COLO829 (cell line): ENCODE measurements at regions not wholly inside any gene's neighbourhood (a gene's known extent, or its start where the extent isn't known, plus 50 kb on each side); places are given as distances from the start of the nearest gene placed in this dataset.
"Not testable (repeated sequence)": the region's sequence is repeated elsewhere in the genome, so short reads cannot be mapped to it uniquely, and the experiment has no call there.

ENCODE experiments used
- DNase-seq: peaks from one replicate; pipeline ENCODE4 v3.0.0; 2012; ENCODE audit warnings: low spot score

DNA sequence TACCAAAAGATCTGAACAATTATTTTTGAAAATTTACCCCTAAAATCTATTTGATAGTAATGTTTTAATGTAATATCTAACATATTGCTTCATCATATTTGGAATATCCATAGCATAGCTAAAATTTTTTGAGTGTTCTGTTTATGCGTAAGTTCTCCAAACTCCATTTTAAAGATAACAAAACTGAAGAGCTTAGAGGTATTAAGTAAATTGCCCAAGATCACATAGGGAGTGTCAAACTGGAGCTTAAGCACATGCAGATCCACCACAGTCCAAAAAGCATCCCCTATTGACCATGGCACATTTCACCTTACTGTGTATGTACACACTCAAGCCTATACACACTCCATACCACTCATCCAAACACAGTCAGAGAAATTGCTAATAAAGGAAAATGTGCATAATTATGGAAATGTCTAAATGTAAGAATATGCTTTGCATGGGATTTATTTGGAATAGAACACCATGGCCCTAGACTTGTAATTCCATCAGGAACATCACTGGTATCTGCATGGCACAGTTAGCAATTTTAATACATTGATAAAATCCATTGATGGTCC lies 85.2 kb upstream of the TGFBR2 start:
- DNase-seq: no peak

DNA sequence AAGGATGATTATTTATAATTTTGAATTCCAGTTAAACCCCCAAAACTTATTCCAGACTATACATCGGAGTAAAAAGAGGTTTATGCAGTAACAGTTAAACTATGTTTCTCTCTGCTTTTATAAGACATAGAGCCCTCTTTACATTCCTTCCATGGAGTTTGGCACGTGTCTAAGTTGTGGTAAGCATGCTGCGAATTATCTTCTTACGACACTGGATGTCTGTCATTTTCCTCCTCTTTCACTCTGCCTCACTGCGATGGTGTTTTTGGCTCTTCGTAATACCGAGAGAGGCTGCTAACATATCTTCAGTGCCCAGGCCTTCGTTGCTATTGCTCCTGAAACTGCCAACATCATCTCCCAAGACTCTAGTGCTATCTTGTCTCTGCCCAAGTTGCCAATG lies 83.9 kb upstream of the TGFBR2 start:
- DNase-seq: no peak

DNA sequence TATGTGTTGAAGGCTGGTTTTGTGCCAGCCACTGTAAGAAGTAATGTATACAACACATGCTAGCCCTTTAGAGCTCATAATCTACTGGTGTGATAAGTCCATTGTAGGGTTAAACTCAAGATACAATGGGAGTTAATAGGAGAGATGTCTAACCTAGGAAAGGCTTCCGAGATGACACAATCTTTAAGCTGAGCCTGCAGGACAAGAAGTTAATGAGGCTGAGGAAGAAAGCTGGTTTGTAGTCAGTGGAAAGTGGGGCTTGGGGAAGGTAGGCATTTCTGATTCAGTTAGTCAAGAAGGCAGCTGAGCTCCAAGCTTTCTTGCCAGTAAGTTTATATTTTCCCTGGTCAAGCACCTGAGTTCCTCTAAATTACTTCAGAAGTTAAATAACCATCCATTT lies 83.0 kb upstream of the TGFBR2 start:
- no peak for DNase-seq

DNA sequence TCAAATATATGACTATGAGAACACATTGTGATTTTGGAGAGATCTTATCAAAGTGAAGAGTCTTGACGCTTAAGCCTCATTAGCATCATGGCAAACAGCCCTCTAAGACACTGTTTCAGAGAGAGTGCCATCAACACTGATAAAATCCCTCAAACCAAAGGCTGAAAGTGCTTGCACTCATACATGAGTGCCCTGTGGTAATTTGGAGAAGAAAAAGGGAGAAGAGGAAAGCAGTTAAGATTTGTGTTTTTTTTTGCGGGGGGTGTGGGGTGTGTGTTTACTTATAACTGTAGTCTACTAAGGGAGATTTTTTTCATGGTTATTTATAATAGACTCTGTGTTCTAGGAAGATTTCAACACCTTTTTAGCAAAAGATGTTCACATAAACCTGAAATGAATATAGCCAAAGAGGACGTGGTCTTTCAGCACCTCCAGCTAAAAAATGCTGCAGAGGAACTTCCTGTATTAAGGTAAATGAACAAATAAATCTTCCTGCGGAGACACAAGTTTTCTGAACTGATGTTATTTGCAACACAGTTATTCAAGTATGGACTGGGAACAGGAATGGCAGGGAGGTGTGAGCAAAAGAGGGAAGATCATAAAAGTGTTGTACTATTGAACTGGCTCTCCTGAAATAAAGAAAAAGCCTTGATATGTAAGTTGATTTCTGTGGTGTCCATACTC lies 81.9 kb upstream of the TGFBR2 start:
- no peak for DNase-seq

DNA sequence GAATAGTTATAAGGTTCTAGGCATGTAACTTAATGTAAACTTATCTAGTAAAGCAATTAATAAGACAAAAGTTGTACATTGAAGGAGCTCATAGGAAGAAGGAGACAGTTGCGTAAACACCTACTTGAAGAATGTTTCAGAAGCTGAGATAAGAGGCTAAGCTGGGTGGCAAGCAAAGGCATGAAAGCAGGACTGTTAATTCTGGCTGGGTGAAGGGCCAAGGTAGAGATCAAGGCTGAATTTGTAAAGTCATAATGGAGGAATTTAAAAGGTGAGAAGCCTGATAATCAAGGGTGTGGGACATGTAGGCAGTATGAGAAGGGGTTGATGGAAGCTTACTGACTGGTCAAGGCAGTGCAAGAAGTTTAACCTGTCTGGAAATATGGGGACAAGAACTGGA lies 80.4 kb upstream of the TGFBR2 start:
- no peak for DNase-seq

DNA sequence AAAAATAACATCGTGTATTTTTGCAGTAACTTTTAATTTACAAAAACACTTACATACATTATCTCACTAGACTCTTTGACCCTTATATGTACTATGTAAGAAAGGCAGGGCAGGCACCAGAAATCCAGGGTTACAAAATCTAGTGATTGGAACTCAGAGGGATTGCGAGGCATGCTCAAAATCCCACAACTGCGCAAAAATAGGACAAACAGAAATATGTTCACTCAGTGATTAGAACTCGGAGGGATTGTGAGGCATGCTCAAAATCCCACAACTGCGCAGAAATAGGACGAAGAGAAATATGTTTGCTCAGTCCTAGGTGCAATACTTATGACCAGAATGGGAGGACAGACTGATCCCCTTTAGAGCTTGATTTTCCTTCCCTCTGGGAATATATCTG lies 79.2 kb upstream of the TGFBR2 start:
- DNase-seq: no peak

DNA sequence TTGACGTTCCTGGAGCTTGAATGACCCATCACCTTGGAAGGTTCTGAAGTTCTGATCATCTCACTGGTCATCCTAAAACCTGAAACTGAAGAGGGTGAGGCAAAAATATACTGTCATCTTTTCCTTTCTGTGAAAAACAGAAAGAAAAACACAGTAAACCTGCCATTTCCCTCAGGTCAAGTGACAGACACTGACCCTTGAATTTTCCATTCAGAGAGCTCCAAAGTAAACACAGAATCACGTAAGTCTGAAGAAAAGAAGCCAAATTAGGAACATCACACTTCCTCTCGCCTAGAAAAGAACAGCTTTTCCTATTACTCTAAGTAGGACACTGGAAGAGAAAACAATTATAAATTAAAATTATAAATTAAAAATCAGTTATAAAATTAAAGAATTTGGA lies 78.7 kb upstream of the TGFBR2 start:
- no peak for DNase-seq

DNA sequence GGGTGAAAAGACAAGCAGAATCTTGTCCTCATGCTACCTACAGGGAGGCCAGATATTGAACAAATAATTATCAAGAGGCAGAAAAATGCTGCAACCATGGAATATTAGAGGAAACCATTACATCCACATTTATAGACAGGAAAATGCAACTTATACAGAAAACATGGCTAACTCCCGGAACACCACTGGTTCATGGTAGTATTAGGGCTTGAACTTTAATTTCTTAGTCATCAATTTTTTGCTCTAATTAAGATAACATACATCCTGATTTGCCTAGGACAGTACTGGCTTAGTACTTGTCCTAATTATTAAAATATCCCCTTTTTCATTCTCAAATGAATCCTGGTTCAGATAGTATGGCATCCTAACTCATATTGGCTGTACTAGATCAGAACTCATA lies 76.3 kb upstream of the TGFBR2 start:
- DNase-seq: no peak

DNA sequence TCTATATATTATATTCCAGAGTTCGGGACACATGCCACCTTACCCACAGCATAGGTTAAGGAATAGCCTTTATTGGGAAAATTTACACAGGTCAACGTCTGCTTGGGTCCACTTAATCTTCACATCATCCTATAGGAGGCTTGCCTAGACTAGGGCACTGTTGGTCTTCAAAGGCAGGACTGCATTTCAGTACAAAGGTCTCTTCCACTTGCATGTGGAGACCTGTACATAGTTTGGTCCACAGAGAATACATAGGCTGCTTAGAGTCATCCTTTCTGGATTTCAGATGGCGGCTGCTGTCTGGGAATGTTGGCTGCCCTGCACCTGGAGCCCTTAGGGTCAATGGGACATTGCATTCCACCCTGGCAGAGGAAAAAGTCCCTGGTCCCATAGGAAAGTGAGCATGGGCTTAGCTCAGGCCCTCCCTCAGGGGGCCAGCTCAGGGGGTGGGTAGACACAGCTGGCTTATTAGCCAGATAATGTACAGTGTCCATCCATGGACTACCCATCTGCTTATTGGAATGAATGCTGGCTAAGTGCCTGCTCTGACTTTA lies 75.3 kb upstream of the TGFBR2 start:
- DNase-seq: no peak

DNA sequence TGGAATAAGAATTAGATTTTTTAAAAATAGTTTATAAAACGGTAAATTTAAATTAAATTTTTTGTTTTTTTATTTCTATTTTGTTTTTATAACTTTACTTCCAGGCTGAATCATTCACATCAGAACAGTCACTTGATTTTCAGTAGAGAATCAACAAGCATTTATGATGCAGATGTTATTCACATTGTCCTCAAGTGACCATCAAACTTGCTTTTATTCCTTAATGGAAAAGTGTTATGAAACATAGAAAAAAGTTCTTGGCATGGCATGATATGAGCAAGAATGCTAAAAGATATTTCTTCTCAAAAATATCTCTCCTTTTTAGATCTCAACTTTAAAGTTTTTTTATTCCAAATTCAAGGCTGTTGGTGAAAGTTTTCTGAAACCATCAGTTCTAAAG lies 70.9 kb upstream of the TGFBR2 start:
- DNase-seq: no peak

DNA sequence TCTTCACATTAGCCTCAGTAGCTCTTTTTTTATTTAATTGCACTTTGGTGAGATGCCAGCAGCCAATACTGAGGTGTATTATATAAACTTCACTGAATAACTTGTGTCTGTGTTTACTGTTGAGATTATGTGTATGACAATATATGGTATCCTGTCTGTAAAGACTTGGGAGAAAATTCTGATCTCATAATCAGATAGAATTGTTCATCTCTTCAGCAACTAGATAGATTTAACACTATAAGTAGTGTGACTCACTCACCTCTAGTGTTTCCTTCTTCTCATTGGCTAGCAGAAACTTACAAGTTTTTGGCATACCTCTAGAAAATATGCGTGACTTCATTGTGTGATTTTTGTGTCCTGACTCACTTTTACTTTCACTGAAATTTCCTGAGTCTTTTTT lies 67.6 kb upstream of the TGFBR2 start:
- peak; percentile 59 for DNase-seq

DNA sequence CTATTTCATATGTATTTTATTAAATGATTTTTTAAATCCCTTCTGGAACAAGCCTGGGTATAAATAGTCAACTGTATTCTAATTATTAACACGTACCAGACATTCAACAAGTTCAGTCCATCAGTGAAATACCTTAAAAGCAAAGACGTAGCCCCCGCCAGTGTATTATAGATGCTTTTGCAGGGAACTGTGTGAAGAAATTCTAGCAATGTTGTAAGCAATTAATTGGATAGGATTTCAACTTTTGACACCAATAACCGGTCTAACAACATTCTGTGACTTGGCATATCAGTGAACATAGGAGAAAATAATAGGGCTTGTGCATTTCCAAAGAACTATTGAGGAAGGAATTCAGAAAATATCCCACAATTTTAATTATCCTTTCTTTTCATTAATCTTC lies 67.2 kb upstream of the TGFBR2 start:
- DNase-seq: no peak

DNA sequence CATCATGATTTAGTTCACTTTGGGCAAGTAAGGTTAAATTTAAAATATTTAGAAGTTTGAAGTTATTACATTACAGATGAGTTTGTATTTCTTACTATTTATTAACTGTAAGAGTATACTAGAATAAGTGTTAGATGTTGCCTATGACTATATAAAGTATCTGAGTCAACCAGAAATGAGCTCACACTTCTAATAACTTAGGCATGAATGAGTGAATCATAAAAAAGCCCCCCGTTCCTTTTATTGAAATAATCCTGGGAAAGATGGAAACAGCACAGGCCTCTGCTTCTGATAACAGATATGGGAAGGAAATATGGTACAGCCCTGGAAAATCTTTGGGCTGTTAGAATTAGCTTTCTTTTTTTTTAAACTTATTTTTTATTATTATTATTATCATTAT lies 66.6 kb upstream of the TGFBR2 start:
- no peak for DNase-seq

DNA sequence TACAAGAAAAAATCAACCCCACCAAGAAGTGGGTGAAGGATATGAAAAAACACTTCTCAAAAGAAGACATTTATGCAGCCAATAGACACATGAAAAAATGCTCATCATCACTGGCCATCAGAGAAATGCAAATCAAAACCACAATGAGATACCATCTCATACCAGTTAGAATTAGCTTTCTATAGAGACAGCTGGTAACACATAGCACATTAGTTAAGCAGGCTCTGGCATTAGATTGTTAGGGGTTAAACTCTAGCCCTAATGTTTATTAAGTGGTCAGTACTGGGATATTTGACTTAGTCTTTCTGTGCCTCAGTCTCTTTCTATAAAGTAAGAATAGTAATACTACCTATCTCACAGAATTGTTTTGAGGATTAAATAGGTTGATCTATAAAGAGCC lies 65.2 kb upstream of the TGFBR2 start:
- not testable (repeated sequence) for DNase-seq

DNA sequence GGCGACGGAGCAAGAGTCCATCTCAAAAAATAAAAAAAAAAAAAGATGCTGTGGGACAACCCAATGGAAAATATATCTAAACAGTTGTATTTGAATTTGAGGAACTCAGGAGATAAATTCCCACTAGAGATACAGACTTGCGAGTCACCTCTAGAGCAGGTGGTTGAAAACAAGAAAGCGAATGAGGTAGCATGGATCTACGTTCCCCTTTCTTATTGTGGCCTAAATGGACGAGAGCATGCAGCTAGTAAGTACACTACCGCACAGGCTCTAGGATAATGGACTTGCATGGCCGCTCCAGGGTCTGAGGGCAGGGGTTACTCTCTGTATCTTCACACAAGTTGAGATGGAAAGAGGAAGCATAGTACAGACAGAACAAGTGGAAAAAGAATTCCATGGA lies 63.5 kb upstream of the TGFBR2 start:
- DNase-seq: no peak

DNA sequence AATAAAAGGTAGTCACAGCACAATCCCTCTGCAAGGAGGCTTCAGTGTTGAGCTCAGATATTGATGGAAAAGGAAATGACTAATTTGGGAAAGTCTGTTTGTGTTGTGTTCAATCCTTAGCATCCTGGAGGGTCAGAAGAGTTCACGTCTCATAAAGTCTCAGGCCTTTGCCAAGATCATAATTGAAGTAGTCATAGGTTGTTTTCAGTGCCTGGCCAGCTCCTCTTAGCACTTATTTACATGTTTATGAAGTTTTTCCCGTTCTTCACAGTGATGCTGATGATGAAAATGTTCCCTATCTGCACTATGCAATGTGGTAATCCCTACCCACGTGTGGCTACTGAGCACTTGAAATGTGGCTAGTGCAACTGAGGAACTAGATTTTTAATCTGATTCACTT lies 61.6 kb upstream of the TGFBR2 start:
- DNase-seq: peak; percentile 57

DNA sequence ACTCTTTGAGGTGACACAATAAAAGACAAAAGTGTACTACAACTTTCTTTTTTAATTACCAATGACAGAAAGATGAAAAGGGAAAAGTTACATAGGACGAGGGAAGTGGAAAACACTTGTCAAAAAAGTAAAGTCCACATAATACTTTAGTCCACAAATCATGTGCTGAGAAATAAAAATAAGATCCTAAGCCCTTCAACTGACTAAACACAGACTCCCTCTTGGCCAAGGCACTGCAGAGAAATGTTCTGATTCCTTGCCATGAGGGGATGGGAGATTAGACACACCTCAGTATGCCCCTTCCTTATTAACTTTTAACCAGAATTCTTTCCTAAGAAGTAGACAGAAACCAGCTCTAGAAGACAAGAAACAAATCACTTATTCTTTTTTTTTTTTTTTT lies 59.5 kb upstream of the TGFBR2 start:
- DNase-seq: no peak

DNA sequence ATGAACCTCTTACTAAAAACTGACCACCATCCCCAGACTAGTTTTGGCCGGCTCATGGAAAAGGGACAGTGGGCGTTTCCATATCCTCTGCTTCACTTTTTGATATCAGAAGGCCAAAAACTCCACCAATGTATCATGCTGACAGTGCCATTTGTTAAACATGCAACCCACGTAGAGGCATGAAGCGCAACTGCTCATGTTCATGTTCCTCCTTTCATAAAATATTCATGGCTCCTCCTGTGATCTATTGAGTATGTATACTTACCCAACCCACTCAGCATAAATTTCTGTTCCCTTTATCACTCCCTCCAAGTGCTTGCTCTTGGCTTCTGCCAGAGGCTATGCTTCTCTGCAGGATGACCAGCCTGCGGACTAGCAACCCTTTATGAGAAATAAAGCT lies 58.7 kb upstream of the TGFBR2 start:
- no peak for DNase-seq

DNA sequence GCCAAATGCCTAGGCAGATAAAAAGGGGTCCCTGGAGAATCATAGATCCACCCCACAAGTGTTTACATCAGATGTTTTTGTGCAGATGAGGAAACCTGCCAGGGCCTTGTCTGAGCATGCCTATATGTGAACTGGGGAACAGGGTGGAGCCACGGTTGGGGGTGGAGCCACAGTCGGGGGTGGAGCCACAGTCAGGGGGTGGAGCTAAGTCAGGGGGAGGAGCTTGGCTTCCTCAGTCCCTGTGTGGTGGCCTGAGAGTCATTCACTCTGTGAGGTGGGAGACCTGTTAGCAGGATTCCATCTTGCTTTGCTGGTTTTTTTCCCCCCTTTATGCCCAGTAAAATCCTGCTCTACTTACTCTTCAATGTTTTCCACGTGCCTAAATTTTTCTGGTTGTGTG lies 57.8 kb upstream of the TGFBR2 start:
- DNase-seq: peak; percentile 19

DNA sequence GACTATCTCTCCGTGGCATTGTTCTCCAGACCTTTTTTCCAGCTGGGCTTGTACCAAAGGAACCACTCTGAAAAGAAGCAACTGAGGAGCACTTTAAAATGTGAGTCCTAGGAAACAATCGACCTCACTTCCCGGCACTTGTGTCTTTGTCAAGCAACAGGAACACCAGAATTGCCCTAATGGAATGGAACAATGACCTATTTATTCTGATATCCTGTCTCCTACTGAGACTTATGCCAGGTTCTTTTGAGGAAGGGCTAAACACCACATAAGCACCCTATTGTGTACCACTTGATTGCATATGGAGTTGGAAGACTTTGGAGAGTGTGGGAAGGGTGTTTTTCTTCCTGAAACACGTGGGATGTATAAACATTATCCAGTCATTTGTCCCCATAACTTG lies 56.8 kb upstream of the TGFBR2 start:
- peak; percentile 89 for DNase-seq

DNA sequence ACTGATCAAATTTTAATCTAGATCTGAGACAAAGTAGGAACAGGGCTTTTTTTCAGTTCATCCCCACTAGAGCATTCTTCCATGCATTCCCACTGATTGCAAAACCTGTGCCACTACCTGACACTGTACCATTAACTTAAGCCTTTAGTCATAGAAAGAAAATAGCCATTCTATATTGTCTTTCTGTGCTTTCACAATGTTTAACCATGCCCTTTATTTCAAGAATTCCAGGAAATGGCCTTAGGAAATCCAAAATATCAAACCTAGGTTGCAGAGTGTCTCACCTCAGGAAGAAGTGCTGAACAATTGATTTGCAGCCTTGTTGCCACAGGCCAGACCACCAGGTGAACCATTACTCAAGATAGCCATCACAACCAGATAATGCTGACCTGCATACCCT lies 56.2 kb upstream of the TGFBR2 start:
- DNase-seq: no peak

DNA sequence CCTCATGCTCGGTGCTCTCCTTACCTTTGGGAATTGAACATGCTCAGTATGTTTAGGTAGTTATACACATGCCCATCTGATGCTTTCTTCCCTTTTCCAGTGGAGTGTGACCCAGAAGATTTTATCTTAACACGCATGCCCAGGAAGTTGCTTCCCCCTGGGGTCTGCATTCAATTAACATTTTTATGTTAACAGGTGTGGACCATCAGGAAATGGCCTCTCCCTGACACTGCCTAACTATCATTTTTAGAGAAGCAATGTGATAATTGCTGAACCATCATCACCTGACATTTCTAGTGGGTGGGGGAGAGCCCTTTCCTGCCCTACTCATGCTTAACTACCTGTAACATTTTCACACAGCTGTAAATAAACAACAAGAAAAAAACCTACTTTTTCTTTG lies 55.1 kb upstream of the TGFBR2 start:
- DNase-seq: no peak

DNA sequence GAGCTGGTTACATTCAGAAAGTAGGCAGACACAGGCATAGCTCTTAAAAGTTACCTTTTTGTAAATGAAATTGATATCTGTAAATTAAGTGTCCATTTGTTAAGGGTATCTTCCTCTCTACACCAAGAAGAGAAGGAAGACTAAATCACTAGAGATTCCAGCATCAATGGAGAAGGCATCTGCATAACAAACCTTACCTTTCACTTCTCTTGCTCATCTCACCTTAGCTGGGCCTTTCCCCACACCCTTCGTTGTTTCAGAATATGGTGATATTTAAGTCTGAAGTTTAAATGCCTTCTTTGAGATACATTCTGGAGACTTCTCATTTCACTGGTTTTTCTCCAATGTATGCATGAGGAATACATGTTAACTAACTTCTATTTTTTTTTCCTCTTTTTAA lies 54.5 kb upstream of the TGFBR2 start:
- no peak for DNase-seq

DNA sequence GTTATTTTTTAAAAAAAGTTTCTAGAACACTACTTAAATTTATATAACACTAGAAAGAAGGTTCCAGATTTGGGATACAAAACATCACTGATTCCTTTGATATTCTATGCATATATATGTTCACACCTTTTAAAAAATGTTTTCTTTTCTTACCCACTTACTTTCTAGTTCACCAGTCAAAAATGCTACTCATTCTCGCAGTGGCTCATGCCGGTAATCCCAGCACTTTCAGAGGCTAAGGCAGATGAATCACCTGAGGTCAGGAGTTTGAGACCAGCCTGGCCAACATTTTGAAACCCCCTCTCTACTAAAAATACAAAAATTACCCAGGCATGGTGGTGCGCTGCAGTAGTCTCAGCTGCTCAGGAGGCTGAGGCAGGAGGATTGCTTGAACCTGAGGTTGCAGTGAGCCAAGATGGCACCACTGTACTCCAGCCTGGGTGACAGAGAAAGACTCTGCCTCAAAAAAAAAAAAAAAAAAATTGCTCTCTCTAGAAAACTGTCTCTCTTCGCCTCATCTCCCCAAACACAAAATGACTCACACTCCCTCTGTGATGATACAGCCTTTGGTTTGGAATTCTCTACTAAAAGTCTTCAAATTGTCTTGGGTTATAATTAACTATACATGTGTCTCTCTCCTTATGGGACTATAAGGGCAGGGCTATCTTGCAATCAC lies 52.6 kb upstream of the TGFBR2 start:
- DNase-seq: no peak
